Endothelial cell (in vitro differentiated cells): ENCODE measurements at regions not wholly inside any gene's neighbourhood (a gene's known extent, or its start where the extent isn't known, plus 50 kb on each side); places are given as distances from the start of the nearest gene placed in this dataset.

Experiments
- DNase-seq: peaks from one replicate; pipeline ENCODE4 v3.0.0; 2021; ENCODE audit warnings: low spot score
- H3K27ac Mint-ChIP-seq: one replicate; pipeline ENCODE4 v1.8.0; 2021; ENCODE audit warnings: mixed read lengths, inconsistent platforms; ENCODE audit not compliant: unreplicated experiment
- H3K27me3 Mint-ChIP-seq: one replicate; pipeline ENCODE4 v1.8.0; 2021; ENCODE audit warnings: mild to moderate bottlenecking, moderate library complexity, mixed read lengths, inconsistent platforms; ENCODE audit not compliant: unreplicated experiment
- H3K36me3 Mint-ChIP-seq: one replicate; pipeline ENCODE4 v1.8.0; 2021; ENCODE audit warnings: mild to moderate bottlenecking, low read depth, mixed read lengths, inconsistent platforms; ENCODE audit not compliant: unreplicated experiment
- H3K4me1 Mint-ChIP-seq: one replicate; pipeline ENCODE4 v1.8.0; 2021; ENCODE audit warnings: mild to moderate bottlenecking, mixed read lengths, inconsistent platforms; ENCODE audit not compliant: unreplicated experiment
- H3K4me3 Mint-ChIP-seq: one replicate; pipeline ENCODE4 v1.8.0; 2021; ENCODE audit warnings: mild to moderate bottlenecking, mixed read lengths, inconsistent platforms; ENCODE audit not compliant: unreplicated experiment
- H3K9me3 Mint-ChIP-seq: one replicate; pipeline ENCODE4 v1.8.0; 2021; ENCODE audit warnings: mixed read lengths, inconsistent platforms; ENCODE audit not compliant: unreplicated experiment
- CTCF ChIP-seq: fragments of 200-600 bp; sonication (generic); IDR thresholded peaks from one replicate; pipeline ENCODE4 v1.5.0; 2021; ENCODE audit warnings: antibody characterized with exemption; ENCODE audit not compliant: unreplicated experiment

DNA sequence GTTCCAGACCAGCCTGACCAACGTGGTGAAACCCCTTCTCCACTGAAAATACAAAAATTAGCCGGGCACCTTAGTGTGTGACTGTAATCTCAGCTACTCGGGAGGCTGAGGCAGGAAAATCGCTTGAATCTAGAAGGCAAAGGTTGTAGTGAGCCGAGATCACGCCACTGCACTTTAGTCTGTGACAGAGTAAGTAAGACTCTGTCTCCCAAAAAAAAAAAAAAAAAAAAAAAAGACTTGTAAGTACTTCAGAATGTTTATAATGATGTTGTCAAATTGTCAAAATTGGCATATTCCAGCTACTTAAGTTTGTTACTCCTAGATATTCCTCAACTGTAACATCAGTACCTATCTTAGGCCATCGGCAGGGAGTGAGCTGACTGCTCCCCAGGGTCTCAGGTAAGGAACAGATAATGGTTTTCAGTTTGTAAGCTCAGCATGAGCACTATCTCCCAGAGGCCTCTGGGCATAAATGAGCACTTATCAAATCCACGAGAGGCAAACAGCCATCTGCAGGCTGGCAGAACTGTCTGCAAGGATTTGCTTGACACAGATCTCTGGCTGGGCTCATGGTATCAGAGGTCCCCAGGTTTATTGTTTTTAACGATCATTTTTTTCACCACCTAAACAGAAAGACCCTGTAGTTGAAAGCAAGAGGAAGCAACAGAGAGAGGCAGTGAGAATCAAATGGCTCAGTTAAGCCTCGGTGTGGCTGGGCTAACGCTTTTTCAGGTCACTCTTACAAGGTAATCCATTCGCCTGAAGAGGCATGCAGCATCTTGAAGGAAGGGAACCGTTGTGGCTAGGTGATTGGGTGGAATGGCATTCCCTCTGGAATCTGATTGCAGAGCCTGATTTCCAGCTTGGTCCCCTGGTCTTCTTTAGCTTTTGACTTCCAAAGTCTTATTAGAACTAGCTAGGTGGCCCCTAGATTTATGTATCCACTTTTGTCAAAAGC, 115.9 kb downstream of the LY86 start:
- no peaks in the 10 kb centered on the region for H3K27me3 Mint-ChIP-seq
- H3K4me3 Mint-ChIP-seq = no peak overlapping the region
- no peaks in the 10 kb centered on the region for H3K9me3 Mint-ChIP-seq
- H3K36me3 Mint-ChIP-seq = no peaks in the 10 kb centered on the region
- no peak for TF ChIP-seq CTCF
- no peak overlapping the region for H3K27ac Mint-ChIP-seq
- no peak for DNase-seq
- no peaks in the 10 kb centered on the region for H3K4me1 Mint-ChIP-seq

DNA sequence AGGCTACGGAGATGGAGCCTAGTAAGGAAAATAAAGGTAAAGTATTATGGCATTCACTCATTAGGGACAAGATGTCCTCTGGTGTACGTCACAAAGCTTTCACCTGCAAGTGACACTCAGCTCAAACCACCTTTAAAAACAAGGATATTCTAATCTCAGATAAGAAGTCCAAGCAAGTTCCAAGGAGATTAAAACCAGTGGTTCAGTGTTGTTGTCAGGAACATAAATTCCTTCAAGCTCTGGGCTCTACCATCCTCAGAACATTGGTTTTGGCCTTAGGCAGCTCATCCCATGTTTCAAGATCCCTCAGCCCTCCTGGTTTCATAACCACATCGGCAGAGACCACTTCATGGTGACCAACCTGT, 116.5 kb downstream of the LY86 start:
- Mint-ChIP-seq H3K9me3 (no peaks in the 10 kb centered on the region), H3K4me3 (no peak overlapping the region), H3K27ac (no peak overlapping the region), H3K36me3 (no peaks in the 10 kb centered on the region), H3K4me1 (no peaks in the 10 kb centered on the region), H3K27me3 (no peaks in the 10 kb centered on the region)
- TF ChIP-seq CTCF = no peak
- no peak for DNase-seq

DNA sequence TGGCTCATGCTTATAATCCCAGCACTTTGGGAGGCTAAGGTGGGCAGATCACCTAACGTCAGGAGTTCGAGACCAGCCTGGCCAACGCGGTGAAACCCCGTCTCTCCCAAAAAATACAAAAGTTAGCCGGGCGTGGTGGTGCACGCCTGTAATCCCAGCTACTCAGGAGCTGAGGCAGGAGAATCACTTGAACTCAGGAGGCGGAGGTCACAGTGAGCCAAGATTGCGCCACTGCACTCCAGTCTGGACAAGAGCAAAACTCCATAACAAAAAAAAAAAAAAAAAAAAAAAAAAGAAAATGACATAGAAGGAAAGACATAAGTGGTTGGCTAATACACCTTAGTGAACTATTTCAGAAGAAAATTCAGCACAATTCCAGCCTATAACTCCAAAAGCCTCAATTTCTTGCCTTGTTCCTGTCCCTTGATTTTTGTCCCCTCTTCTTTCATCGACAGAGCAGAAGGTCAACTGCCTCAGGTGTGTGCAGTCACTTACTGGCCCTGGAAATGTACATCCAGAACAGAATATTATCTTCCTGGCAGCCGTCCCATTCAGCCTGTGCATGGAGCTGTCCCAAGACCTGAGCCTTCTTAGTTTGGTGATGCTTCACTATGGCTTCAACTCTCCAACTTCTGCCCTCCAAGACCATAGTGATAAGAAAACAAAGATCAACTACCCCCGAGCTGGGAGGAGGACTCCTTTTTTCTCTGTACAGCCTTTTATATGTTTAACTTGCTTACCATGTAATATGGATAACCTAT, 117.6 kb downstream of the LY86 start:
- no peaks in the 10 kb centered on the region for H3K27me3 Mint-ChIP-seq
- no peaks in the 10 kb centered on the region for H3K4me1 Mint-ChIP-seq

GRCh38 chr6:6707143-6707542, 118.6 kb downstream of the LY86 start:
- Mint-ChIP-seq H3K27me3 (peaks cover 5% of the 10 kb centered on the region), H3K36me3 (no peaks in the 10 kb centered on the region), H3K27ac (no peak overlapping the region), H3K4me1 (peaks cover 7% of the 10 kb centered on the region), H3K9me3 (no peaks in the 10 kb centered on the region), H3K4me3 (no peak overlapping the region)
- TF ChIP-seq CTCF = no peak
- no peak for DNase-seq

More for the DNA sequence above, 117.6 kb downstream of the LY86 start:
- H3K27ac Mint-ChIP-seq = no peak overlapping the region
- no peaks in the 10 kb centered on the region for H3K9me3 Mint-ChIP-seq
- DNase-seq = no peak
- no peak overlapping the region for H3K4me3 Mint-ChIP-seq
- no peaks in the 10 kb centered on the region for H3K36me3 Mint-ChIP-seq
- no peak for TF ChIP-seq CTCF

DNA sequence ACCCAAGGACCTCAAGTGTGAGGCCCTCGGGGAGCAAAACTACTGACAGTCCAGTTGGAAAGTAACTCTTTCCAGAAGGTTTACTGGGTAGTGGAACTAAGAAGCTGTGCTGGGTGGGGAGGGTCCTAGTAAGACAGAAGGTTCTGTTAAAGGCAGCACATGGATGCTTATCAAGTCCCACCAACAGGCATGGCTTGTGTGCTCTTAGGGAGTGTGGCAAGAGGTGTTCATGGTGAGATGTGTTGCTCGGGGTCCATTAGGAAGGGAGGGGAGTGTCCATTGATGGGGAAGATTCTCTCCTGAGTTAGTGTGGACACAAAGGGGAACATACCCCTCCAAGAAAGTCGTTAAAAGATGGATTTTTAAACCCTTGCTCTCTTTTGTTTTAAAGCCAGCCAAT, 120.6 kb downstream of the LY86 start:
- Mint-ChIP-seq H3K36me3 (no peaks in the 10 kb centered on the region), H3K27me3 (peaks cover 7% of the 10 kb centered on the region), H3K4me3 (no peak overlapping the region), H3K27ac (no peak overlapping the region), H3K4me1 (peaks cover 12% of the 10 kb centered on the region), H3K9me3 (no peaks in the 10 kb centered on the region)
- no peak for DNase-seq
- no peak for TF ChIP-seq CTCF
